ENCODE measurements at regions not wholly inside any gene's neighbourhood (a gene's known extent, or its start where the extent isn't known, plus 50 kb on each side); places are given as distances from the start of the nearest gene placed in this dataset.
"Not testable (repeated sequence)": the region's sequence is repeated elsewhere in the genome, so short reads cannot be mapped to it uniquely, and the experiment has no call there.

- no peak overlapping the region for H3K4me2 ChIP-seq
- H3K79me2 ChIP-seq, result no peaks in the 10 kb centered on the region
- no peak overlapping the region for H2AFZ ChIP-seq
- no peaks in the 10 kb centered on the region for H3K27me3 ChIP-seq
- peak overlapping the region; percentile 18 for H3K27ac ChIP-seq
- no peaks in the 10 kb centered on the region for H3K36me3 ChIP-seq (replicated peaks; ENCODE audit: insufficient read depth, low read depth)
- 52% methylated on average over 3 of the region's 3 CpGs for WGBS (ENCODE audit: low lambda C conversion rate, missing lambda C conversion rate)
- H3K9me2 ChIP-seq (replicated peaks; ENCODE audit: insufficient read depth), result no peaks in the 10 kb centered on the region
- TF ChIP-seq, protein P1, sequence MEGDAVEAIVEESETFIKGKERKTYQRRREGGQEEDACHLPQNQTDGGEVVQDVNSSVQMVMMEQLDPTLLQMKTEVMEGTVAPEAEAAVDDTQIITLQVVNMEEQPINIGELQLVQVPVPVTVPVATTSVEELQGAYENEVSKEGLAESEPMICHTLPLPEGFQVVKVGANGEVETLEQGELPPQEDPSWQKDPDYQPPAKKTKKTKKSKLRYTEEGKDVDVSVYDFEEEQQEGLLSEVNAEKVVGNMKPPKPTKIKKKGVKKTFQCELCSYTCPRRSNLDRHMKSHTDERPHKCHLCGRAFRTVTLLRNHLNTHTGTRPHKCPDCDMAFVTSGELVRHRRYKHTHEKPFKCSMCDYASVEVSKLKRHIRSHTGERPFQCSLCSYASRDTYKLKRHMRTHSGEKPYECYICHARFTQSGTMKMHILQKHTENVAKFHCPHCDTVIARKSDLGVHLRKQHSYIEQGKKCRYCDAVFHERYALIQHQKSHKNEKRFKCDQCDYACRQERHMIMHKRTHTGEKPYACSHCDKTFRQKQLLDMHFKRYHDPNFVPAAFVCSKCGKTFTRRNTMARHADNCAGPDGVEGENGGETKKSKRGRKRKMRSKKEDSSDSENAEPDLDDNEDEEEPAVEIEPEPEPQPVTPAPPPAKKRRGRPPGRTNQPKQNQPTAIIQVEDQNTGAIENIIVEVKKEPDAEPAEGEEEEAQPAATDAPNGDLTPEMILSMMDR (IDR thresholded peaks at IDR 0.05; ENCODE audit: poor library complexity), result no peak
- TF ChIP-seq EZH2phosphoT487 (IDR thresholded peaks at IDR 0.05; ENCODE audit: low read depth, severe bottlenecking, unreplicated experiment) (no peak), EZH2 (IDR thresholded peaks at IDR 0.05; ENCODE audit: borderline replicate concordance) (no peak)
- H3K4me1 ChIP-seq (ENCODE audit: insufficient read depth), result peaks cover 17% of the 10 kb centered on the region
- no peak overlapping the region for H3K4me3 ChIP-seq
- H3K9me3 ChIP-seq (ENCODE audit: low read depth), result no peaks in the 10 kb centered on the region
- H4K20me1 ChIP-seq (ENCODE audit: insufficient read depth, poor library complexity, severe bottlenecking), result no peaks in the 10 kb centered on the region
- DNase-seq (ENCODE audit: low spot score), result no peak
Measured at GRCh38 chr3:30476368-30477084, 129.9 kb upstream of the TGFBR2 start.

DNA sequence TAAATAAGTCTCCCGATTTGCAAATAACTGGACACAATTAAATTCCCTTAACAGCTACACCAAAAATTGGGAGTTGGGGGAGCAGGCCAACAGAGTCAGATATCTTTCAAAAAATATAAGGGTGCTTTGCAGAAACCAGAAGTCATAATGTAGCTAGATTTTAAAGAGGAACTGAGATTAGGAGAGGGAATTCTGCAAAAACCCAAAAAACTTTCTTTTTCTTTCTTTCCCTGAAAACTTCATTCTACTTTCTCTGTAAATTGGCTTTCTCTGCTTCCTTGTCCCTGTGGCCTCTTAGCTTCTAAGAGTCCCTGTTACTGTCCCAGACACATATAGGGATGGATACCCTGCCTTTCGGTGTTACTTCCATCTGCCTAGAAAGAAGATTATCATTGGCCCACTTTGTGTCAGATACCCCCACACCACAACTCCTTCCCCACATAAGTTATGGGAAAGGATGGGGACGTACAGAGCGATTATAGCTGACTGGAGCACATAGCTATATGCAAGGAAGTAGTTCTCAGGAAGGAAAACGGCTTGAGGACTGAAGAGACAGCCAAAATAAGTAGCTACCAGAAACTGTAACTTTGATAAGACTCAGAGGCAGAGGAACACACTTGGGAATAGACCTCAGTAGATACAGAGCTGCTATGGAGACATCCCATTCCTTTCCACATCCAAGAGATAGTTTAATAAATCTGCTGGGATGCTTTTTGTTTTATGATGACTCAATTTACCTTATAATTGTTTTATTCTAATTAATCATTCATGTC is 129.1 kb upstream of the TGFBR2 start:
- Histone ChIP-seq H3K4me1 (ENCODE audit: insufficient read depth) (peaks cover 17% of the 10 kb centered on the region), H3K27me3 (no peaks in the 10 kb centered on the region), H2AFZ (no peak overlapping the region), H3K27ac (no peak overlapping the region), H4K20me1 (ENCODE audit: insufficient read depth, poor library complexity, severe bottlenecking) (no peaks in the 10 kb centered on the region), H3K9me3 (ENCODE audit: low read depth) (no peaks in the 10 kb centered on the region), H3K9me2 (replicated peaks; ENCODE audit: insufficient read depth) (no peaks in the 10 kb centered on the region), H3K4me2 (no peak overlapping the region), H3K4me3 (no peak overlapping the region), H3K79me2 (no peaks in the 10 kb centered on the region), H3K36me3 (replicated peaks; ENCODE audit: insufficient read depth, low read depth) (no peaks in the 10 kb centered on the region)
- TF ChIP-seq, protein P1 (IDR thresholded peaks at IDR 0.05; ENCODE audit: poor library complexity), result no peak
- TF ChIP-seq EZH2phosphoT487 (IDR thresholded peaks at IDR 0.05; ENCODE audit: low read depth, severe bottlenecking, unreplicated experiment) (no peak), EZH2 (IDR thresholded peaks at IDR 0.05; ENCODE audit: borderline replicate concordance) (no peak)
- WGBS (ENCODE audit: low lambda C conversion rate, missing lambda C conversion rate), result 75% methylated on average over 5 of the region's 5 CpGs
- no peak for DNase-seq (ENCODE audit: low spot score)

GRCh38 chr3:30479737-30480136 is 126.7 kb upstream of the TGFBR2 start:
- WGBS (ENCODE audit: low lambda C conversion rate, missing lambda C conversion rate), result 73% methylated on average over 2 of the region's 2 CpGs
- not testable (repeated sequence) for H3K36me3 ChIP-seq (replicated peaks; ENCODE audit: insufficient read depth, low read depth); DNase-seq (ENCODE audit: low spot score); H3K4me3 ChIP-seq; H4K20me1 ChIP-seq (ENCODE audit: insufficient read depth, poor library complexity, severe bottlenecking); H3K9me2 ChIP-seq (replicated peaks; ENCODE audit: insufficient read depth); H3K27me3 ChIP-seq; H3K4me2 ChIP-seq; H3K9me3 ChIP-seq (ENCODE audit: low read depth); H2AFZ ChIP-seq; H3K79me2 ChIP-seq
- peaks cover 17% of the 10 kb centered on the region for H3K4me1 ChIP-seq (ENCODE audit: insufficient read depth)
- H3K27ac ChIP-seq, result peak overlapping the region; percentile 51

DNA sequence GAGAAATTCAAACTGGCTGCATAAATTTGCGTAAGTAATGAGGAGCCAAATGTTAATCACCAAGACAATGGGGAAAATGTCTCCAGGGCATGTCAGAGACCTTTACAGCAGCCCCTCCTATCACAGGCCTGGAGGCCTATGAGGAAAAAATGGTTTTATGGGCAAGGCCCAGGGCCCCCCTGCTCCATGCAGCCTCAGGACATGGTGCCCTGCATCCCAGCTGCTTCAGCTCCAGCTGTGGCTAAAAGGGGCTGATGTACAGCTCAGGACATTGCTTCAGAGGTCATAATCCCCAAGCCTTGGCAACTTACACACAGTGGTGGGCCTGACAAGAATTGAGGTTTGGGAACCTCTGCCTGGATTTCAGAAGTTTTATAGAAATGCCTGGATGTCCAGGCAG is 126.2 kb upstream of the TGFBR2 start:
- not testable (repeated sequence) for H3K79me2 ChIP-seq; H2AFZ ChIP-seq; H3K4me3 ChIP-seq; DNase-seq (ENCODE audit: low spot score); H3K9me2 ChIP-seq (replicated peaks; ENCODE audit: insufficient read depth); H3K4me2 ChIP-seq; H4K20me1 ChIP-seq (ENCODE audit: insufficient read depth, poor library complexity, severe bottlenecking); H3K9me3 ChIP-seq (ENCODE audit: low read depth); H3K36me3 ChIP-seq (replicated peaks; ENCODE audit: insufficient read depth, low read depth); H3K27me3 ChIP-seq
- Histone ChIP-seq H3K4me1 (ENCODE audit: insufficient read depth) (peaks cover 17% of the 10 kb centered on the region), H3K27ac (peak overlapping the region; percentile 51)
- 100% methylated on average over 1 of the region's 1 CpG for WGBS (ENCODE audit: low lambda C conversion rate, missing lambda C conversion rate)

All from hepatocyte (in vitro differentiated cells).